ENCODE measurements at regions not wholly inside any gene's neighbourhood (a gene's known extent, or its start where the extent isn't known, plus 50 kb on each side); places are given as distances from the start of the nearest gene placed in this dataset.

- no peak for TF ChIP-seq CTCF (IDR thresholded peaks at IDR 0.05; ENCODE audit: insufficient read depth, low read length, severe bottlenecking)
These were observed 75.0 kb upstream of the ARMC3 start for GRCh38 chr10:22852712-22853353.

GRCh38 chr10:22851865-22852239 is 76.0 kb upstream of the ARMC3 start:
- FAIRE-seq (no peak), DNase-seq (ENCODE audit: low read depth) (no peak)
- no peaks in the 10 kb centered on the region for H3K36me3 ChIP-seq (ENCODE audit: control insufficient read depth, insufficient read depth, low read length)
- H3K4me3 ChIP-seq (ENCODE audit: low read depth, low read length), result no peak overlapping the region
- H3K27me3 ChIP-seq (ENCODE audit: control insufficient read depth, insufficient read depth, low read length), result no peaks in the 10 kb centered on the region
- no peak for TF ChIP-seq CTCF (IDR thresholded peaks at IDR 0.05; ENCODE audit: insufficient read depth, low read length, severe bottlenecking)

More at GRCh38 chr10:22852712-22853353, 75.0 kb upstream of the ARMC3 start:
- Histone ChIP-seq H3K36me3 (ENCODE audit: control insufficient read depth, insufficient read depth, low read length) (no peaks in the 10 kb centered on the region), H3K27me3 (ENCODE audit: control insufficient read depth, insufficient read depth, low read length) (no peaks in the 10 kb centered on the region), H3K4me3 (ENCODE audit: low read depth, low read length) (no peak overlapping the region)
- FAIRE-seq (no peak), DNase-seq (ENCODE audit: low read depth) (no peak)

- no peaks in the 10 kb centered on the region for H3K36me3 ChIP-seq (ENCODE audit: control insufficient read depth, insufficient read depth, low read length)
- FAIRE-seq, result no peak
- DNase-seq (ENCODE audit: low read depth), result no peak
- no peak overlapping the region for H3K4me3 ChIP-seq (ENCODE audit: low read depth, low read length)
- no peaks in the 10 kb centered on the region for H3K27me3 ChIP-seq (ENCODE audit: control insufficient read depth, insufficient read depth, low read length)
- TF ChIP-seq CTCF (IDR thresholded peaks at IDR 0.05; ENCODE audit: insufficient read depth, low read length, severe bottlenecking), result no peak
These were observed 77.3 kb upstream of the ARMC3 start for GRCh38 chr10:22850541-22850940.

GRCh38 chr10:22849077-22849805 is 78.6 kb upstream of the ARMC3 start:
- Histone ChIP-seq H3K27me3 (ENCODE audit: control insufficient read depth, insufficient read depth, low read length) (peaks cover 1% of the 10 kb centered on the region), H3K36me3 (ENCODE audit: control insufficient read depth, insufficient read depth, low read length) (no peaks in the 10 kb centered on the region), H3K4me3 (ENCODE audit: low read depth, low read length) (no peak overlapping the region)
- no peak for TF ChIP-seq CTCF (IDR thresholded peaks at IDR 0.05; ENCODE audit: insufficient read depth, low read length, severe bottlenecking)
- peak; percentile 2 for DNase-seq (ENCODE audit: low read depth)
- FAIRE-seq, result no peak

GRCh38 chr10:22848509-22848908 is 79.3 kb upstream of the ARMC3 start:
- no peaks in the 10 kb centered on the region for H3K36me3 ChIP-seq (ENCODE audit: control insufficient read depth, insufficient read depth, low read length)
- DNase-seq (ENCODE audit: low read depth), result no peak
- no peak for FAIRE-seq
- no peak for TF ChIP-seq CTCF (IDR thresholded peaks at IDR 0.05; ENCODE audit: insufficient read depth, low read length, severe bottlenecking)
- H3K4me3 ChIP-seq (ENCODE audit: low read depth, low read length), result no peak overlapping the region
- H3K27me3 ChIP-seq (ENCODE audit: control insufficient read depth, insufficient read depth, low read length), result peaks cover 1% of the 10 kb centered on the region

Measured in bronchial epithelial cell (primary cell).